HEK293 (cell line): ENCODE measurements at regions not wholly inside any gene's neighbourhood (a gene's known extent, or its start where the extent isn't known, plus 50 kb on each side); places are given as distances from the start of the nearest gene placed in this dataset.

ENCODE experiments used
- CTCF ChIA-PET: fragments of 350-600 bp; formaldehyde crosslinking; extraction: SDS; loops from one replicate; lab custom pipeline; 2021; ENCODE audit warnings: antibody characterized with exemption; lab: Yijun Ruan, JAX
- POLR2A ChIA-PET: fragments of 300-600 bp; formaldehyde crosslinking; extraction: SDS; loops from one replicate; lab custom pipeline; 2020; ENCODE audit warnings: antibody characterized with exemption, inconsistent platforms; lab: Yijun Ruan, JAX
- H3K27ac ChIP-seq: fragments of 200-500 bp; sonication (Bioruptor generic); 2 replicates; pipeline ENCODE4 v1.5.1; 2014; ENCODE audit warnings: low read depth, low read length, control low read depth, inconsistent platforms; ENCODE audit errors: extremely low read depth
- H3K36me3 ChIP-seq, 2 experiments: fragments of 200-500 bp in 1 of 2; sonication (Bioruptor generic) in 1 of 2; 1 replicate in 1 of 2; 2 replicates in 1 of 2; pipeline ENCODE4 v1.5.1; 2014 to 2017; ENCODE audit warnings: inconsistent platforms in 2 of 2, low read length in 2 of 2; ENCODE audit not compliant: control insufficient read depth in 2 of 2, insufficient read depth in 1 of 2
- H3K4me1 ChIP-seq: fragments of 200-500 bp; sonication (Bioruptor generic); 2 replicates; pipeline ENCODE4 v1.5.1; 2014; ENCODE audit warnings: mild to moderate bottlenecking, low read length, inconsistent platforms; ENCODE audit not compliant: control insufficient read depth, insufficient read depth
- H3K4me3 ChIP-seq: 2 replicates; pipeline ENCODE4 v1.5.1; 2011; ENCODE audit warnings: low read depth, mild to moderate bottlenecking, control low read depth, low read length, moderate library complexity
- H3K9me3 ChIP-seq: fragments of 200-500 bp; sonication (Bioruptor generic); 2 replicates; pipeline ENCODE4 v1.5.1; 2014; ENCODE audit warnings: low read depth, low read length, inconsistent platforms; ENCODE audit not compliant: control insufficient read depth, insufficient read depth
- SP7 ChIP-seq: fragments of 450-650 bp; formaldehyde crosslinking; IDR thresholded peaks from 2 replicates; pipeline ENCODE4 v1.5.1; 2016; ENCODE audit warnings: missing biosample characterization, missing genetic modification characterization
- ZBTB1 ChIP-seq: fragments of 450-650 bp; formaldehyde crosslinking; IDR thresholded peaks from 2 replicates; pipeline ENCODE4 v1.5.1; 2016; ENCODE audit warnings: missing biosample characterization, missing genetic modification characterization
- ZNF211 ChIP-seq: fragments of 450-650 bp; formaldehyde crosslinking; IDR thresholded peaks from 2 replicates; pipeline ENCODE4 v1.5.1; 2016; ENCODE audit warnings: low read depth, missing biosample characterization, missing genetic modification characterization
- ZNF239 ChIP-seq: fragments of 450-650 bp; formaldehyde crosslinking; IDR thresholded peaks from 2 replicates; pipeline ENCODE4 v1.5.1; 2016; ENCODE audit warnings: missing biosample characterization, missing genetic modification characterization
- ZNF248 ChIP-seq: fragments of 450-650 bp; formaldehyde crosslinking; IDR thresholded peaks from 2 replicates; pipeline ENCODE4 v1.5.1; 2017; ENCODE audit warnings: missing biosample characterization, missing genetic modification characterization
- ZNF266 ChIP-seq: fragments of 450-650 bp; formaldehyde crosslinking; IDR thresholded peaks from 2 replicates; pipeline ENCODE4 v1.5.1; 2016; ENCODE audit warnings: missing biosample characterization, missing genetic modification characterization, low read depth
- ZNF48 ChIP-seq: fragments of 450-650 bp; formaldehyde crosslinking; IDR thresholded peaks from 2 replicates; pipeline ENCODE4 v1.5.1; 2016; ENCODE audit warnings: missing biosample characterization, missing genetic modification characterization
- ZNF513 ChIP-seq: fragments of 450-650 bp; IDR thresholded peaks from 2 replicates; pipeline ENCODE4 v1.5.1; 2018; ENCODE audit warnings: missing biosample characterization, missing genetic modification characterization
- ZNF518A ChIP-seq: fragments of 450-650 bp; formaldehyde crosslinking; conservative IDR thresholded peaks from 2 replicates; pipeline ENCODE4 v1.5.1; 2016; ENCODE audit warnings: low read depth, missing biosample characterization, missing genetic modification characterization
- ZNF549 ChIP-seq: fragments of 450-650 bp; IDR thresholded peaks from 2 replicates; pipeline ENCODE4 v1.5.1; 2018; ENCODE audit warnings: missing biosample characterization, missing genetic modification characterization, mild to moderate bottlenecking, inconsistent platforms, moderate library complexity
- ZNF580 ChIP-seq: fragments of 450-650 bp; formaldehyde crosslinking; IDR thresholded peaks from 2 replicates; pipeline ENCODE4 v1.5.1; 2016; ENCODE audit warnings: missing biosample characterization, missing genetic modification characterization
- ZNF701 ChIP-seq: fragments of 450-650 bp; formaldehyde crosslinking; IDR thresholded peaks from 2 replicates; pipeline ENCODE4 v1.5.1; 2016; ENCODE audit warnings: missing biosample characterization, missing genetic modification characterization
- ZNF792 ChIP-seq: fragments of 450-650 bp; formaldehyde crosslinking; IDR thresholded peaks from 2 replicates; pipeline ENCODE4 v1.5.1; 2016; ENCODE audit warnings: missing biosample characterization, missing genetic modification characterization

GRCh38 chrX:124641737-124642491 is 295.6 kb downstream of the SH2D1A start:
- CTCF ChIA-PET = no interaction called here
- Histone ChIP-seq H3K4me1 (no peaks in the 10 kb centered on the region), H3K27ac (no peak overlapping the region), H3K9me3 (no peaks in the 10 kb centered on the region), H3K36me3 (no peaks in the 10 kb centered on the region), H3K4me3 (no peak overlapping the region)
- TF ChIP-seq ZNF248 = no peak
- no peak for TF ChIP-seq ZBTB1 (tag by site-specific recombination)
- POLR2A ChIA-PET = no interaction called here

GRCh38 chrX:124646403-124646802 is 300.0 kb downstream of the SH2D1A start:
- POLR2A ChIA-PET = no interaction called here
- CTCF ChIA-PET = interaction anchor here (0.7 kb wide), 1 partner anchor 10 kb away, joined by 3 read pairs; no protein-coding TSS in a partner anchor
- H3K4me3 ChIP-seq = no peak overlapping the region
- no peaks in the 10 kb centered on the region for H3K36me3 ChIP-seq
- TF ChIP-seq ZNF701 (tag by site-specific recombination) (no peak), ZNF513 (tag by site-specific recombination) (no peak), ZNF266 (no peak)
- TF ChIP-seq, all 188 proteins: peak for 0
- no peaks in the 10 kb centered on the region for H3K9me3 ChIP-seq
- H3K4me1 ChIP-seq = no peaks in the 10 kb centered on the region
- no peak overlapping the region for H3K27ac ChIP-seq

GRCh38 chrX:124651031-124651430 is 304.7 kb downstream of the SH2D1A start:
- no peak overlapping the region for H3K4me3 ChIP-seq
- ChIA-PET POLR2A (no interaction called here), CTCF (no interaction called here)
- no peak overlapping the region for H3K27ac ChIP-seq
- no peaks in the 10 kb centered on the region for H3K9me3 ChIP-seq
- H3K4me1 ChIP-seq = no peaks in the 10 kb centered on the region
- H3K36me3 ChIP-seq = no peaks in the 10 kb centered on the region
- TF ChIP-seq ZNF580 (tag by site-specific recombination) = no peak
- no peak for TF ChIP-seq ZNF239 (tag by site-specific recombination)
- TF ChIP-seq ZNF549 = no peak
- TF ChIP-seq, all 188 proteins: peak for 0

GRCh38 chrX:124665621-124666400 is 319.4 kb downstream of the SH2D1A start:
- ChIA-PET CTCF (no interaction called here), POLR2A (no interaction called here)
- TF ChIP-seq ZNF211 (tag by site-specific recombination) (no peak), ZNF518A (tag by site-specific recombination) (no peak), SP7 (tag by site-specific recombination) (no peak), ZNF48 (tag by site-specific recombination) (no peak), ZNF792 (tag by site-specific recombination) (no peak)
- no peak overlapping the region for H3K4me3 ChIP-seq
- no peaks in the 10 kb centered on the region for H3K36me3 ChIP-seq
- H3K27ac ChIP-seq = no peak overlapping the region
- no peaks in the 10 kb centered on the region for H3K4me1 ChIP-seq
- H3K9me3 ChIP-seq = no peaks in the 10 kb centered on the region
